ENCODE measurements at regions not wholly inside any gene's neighbourhood (a gene's known extent, or its start where the extent isn't known, plus 50 kb on each side); places are given as distances from the start of the nearest gene placed in this dataset.

DNA sequence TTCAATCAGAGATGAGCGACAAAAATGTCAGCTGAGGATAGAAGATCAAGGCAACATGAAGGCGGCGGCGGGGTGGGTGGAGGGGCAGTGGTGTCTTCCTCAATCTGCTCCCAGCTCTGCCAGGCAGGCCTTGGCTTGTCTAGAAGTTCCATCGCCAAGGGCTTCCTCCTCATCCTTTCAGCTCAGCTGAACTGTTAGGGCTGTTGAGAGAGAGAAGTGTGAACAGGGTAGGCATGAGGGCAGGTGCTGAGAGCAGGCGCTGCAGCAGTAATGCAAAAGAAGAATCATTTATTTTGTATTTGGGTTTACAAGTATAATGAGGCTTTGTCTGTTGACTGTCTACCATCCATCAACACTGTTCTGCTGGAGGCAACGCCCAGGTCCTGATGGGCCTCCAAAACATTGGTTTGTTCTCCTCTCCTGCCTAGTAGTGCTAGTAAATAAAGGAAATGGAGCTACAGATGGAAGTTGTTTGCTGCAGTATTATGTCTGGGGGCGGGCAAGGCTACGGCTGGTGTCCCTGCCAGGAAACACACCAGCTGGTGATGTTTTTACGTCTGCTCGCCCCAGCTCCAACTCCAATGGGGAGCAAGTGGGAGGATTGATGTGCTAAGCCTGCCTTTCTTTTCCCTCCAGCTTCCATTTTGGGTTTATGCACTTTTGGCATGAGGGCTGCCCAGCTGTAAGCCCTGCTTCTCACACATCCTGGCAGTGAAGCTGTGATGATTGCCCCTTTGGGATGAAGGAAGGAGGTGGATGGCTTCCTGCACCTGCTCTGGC is 139.4 kb upstream of the BOD1L1 start:
- ChIA-PET POLR2A (no interaction called here), CTCF (interaction anchor here (0.6 to 0.7 kb wide), 2 partner anchors 728 to 1075 kb away, joined by 3 read pairs; no protein-coding TSS in a partner anchor)
- Histone ChIP-seq H3K9me3 (ENCODE audit: control insufficient read depth, insufficient read depth, low read depth, low read length) (no peaks in the 10 kb centered on the region), H3K27ac (ENCODE audit: extremely low read depth, low read depth, low read length) (no peak overlapping the region), H3K4me1 (ENCODE audit: control insufficient read depth, insufficient read depth, low read length) (no peaks in the 10 kb centered on the region), H3K4me3 (ENCODE audit: low read depth, low read length) (no peak overlapping the region), H3K36me3 (ENCODE audit: control insufficient read depth in 2 of 2, insufficient read depth in 1 of 2, low read length in 2 of 2) (no peaks in the 10 kb centered on the region)
- TF ChIP-seq ZNF544 (tag by site-specific recombination; IDR thresholded peaks at IDR 0.05) (no peak), ZNF837 (tag by site-specific recombination; IDR thresholded peaks at IDR 0.05) (no peak), MYNN (tag by site-specific recombination; IDR thresholded peaks at IDR 0.05; ENCODE audit: borderline replicate concordance) (no peak), ZNF302 (tag by site-specific recombination; IDR thresholded peaks at IDR 0.05; ENCODE audit: low read depth) (no peak), ZNF692 (tag by site-specific recombination; IDR thresholded peaks at IDR 0.05) (no peak)
- TF ChIP-seq, protein P1, sequence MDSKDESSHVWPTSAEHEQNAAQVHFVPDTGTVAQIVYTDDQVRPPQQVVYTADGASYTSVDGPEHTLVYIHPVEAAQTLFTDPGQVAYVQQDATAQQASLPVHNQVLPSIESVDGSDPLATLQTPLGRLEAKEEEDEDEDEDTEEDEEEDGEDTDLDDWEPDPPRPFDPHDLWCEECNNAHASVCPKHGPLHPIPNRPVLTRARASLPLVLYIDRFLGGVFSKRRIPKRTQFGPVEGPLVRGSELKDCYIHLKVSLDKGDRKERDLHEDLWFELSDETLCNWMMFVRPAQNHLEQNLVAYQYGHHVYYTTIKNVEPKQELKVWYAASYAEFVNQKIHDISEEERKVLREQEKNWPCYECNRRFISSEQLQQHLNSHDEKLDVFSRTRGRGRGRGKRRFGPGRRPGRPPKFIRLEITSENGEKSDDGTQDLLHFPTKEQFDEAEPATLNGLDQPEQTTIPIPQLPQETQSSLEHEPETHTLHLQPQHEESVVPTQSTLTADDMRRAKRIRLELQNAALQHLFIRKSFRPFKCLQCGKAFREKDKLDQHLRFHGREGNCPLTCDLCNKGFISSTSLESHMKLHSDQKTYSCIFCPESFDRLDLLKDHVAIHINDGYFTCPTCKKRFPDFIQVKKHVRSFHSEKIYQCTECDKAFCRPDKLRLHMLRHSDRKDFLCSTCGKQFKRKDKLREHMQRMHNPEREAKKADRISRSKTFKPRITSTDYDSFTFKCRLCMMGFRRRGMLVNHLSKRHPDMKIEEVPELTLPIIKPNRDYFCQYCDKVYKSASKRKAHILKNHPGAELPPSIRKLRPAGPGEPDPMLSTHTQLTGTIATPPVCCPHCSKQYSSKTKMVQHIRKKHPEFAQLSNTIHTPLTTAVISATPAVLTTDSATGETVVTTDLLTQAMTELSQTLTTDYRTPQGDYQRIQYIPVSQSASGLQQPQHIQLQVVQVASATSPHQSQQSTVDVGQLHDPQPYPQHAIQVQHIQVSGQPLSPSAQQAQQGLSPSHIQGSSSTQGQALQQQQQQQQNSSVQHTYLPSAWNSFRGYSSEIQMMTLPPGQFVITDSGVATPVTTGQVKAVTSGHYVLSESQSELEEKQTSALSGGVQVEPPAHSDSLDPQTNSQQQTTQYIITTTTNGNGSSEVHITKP (tag by site-specific recombination; IDR thresholded peaks at IDR 0.05) = no peak
- TF ChIP-seq, protein P2, sequence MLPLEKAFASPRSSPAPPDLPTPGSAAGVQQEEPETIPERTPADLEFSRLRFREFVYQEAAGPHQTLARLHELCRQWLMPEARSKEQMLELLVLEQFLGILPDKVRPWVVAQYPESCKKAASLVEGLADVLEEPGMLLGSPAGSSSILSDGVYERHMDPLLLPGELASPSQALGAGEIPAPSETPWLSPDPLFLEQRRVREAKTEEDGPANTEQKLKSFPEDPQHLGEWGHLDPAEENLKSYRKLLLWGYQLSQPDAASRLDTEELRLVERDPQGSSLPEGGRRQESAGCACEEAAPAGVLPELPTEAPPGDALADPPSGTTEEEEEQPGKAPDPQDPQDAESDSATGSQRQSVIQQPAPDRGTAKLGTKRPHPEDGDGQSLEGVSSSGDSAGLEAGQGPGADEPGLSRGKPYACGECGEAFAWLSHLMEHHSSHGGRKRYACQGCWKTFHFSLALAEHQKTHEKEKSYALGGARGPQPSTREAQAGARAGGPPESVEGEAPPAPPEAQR (tag by site-specific recombination; IDR thresholded peaks at IDR 0.05) = no peak
- TF ChIP-seq, protein P3, sequence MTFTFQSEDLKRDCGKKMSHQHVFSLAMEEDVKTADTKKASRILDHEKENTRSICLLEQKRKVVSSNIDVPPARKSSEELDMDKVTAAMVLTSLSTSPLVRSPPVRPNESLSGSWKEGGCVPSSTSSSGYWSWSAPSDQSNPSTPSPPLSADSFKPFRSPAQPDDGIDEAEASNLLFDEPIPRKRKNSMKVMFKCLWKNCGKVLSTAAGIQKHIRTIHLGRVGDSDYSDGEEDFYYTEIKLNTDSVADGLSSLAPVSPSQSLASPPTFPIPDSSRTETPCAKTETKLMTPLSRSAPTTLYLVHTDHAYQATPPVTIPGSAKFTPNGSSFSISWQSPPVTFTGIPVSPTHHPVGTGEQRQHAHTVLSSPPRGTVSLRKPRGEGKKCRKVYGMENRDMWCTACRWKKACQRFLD (tag by site-specific recombination; IDR thresholded peaks at IDR 0.05) = no peak

DNA sequence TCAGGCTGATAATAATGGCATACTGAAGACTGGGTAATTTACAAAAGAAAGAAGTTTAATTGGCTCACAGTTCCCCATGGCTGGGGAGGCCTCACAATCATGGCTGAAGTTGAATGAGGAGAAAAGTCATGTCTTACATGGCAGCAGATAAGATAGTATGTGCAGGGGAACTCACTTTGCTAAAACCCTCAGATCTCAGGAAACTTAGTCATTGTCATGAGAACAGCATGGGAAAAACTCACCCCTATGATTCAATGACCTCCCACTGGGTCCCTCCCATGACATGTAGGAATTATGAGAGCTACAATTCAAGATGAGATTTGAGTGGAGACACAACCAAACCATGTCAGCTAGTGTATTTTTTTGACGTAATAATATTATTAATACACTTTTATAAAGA is 149.8 kb upstream of the BOD1L1 start:
- Histone ChIP-seq H3K27ac (ENCODE audit: extremely low read depth, low read depth, low read length) (no peak overlapping the region), H3K4me1 (ENCODE audit: control insufficient read depth, insufficient read depth, low read length) (no peaks in the 10 kb centered on the region), H3K4me3 (ENCODE audit: low read depth, low read length) (no peak overlapping the region), H3K36me3 (ENCODE audit: control insufficient read depth in 2 of 2, insufficient read depth in 1 of 2, low read length in 2 of 2) (no peaks in the 10 kb centered on the region), H3K9me3 (ENCODE audit: control insufficient read depth, insufficient read depth, low read depth, low read length) (no peaks in the 10 kb centered on the region)
- ChIA-PET CTCF (interaction anchor here (0.6 kb wide), 1 partner anchor 121 kb away, joined by 3 read pairs; no protein-coding TSS in a partner anchor), POLR2A (no interaction called here)
- TF ChIP-seq, protein P4, sequence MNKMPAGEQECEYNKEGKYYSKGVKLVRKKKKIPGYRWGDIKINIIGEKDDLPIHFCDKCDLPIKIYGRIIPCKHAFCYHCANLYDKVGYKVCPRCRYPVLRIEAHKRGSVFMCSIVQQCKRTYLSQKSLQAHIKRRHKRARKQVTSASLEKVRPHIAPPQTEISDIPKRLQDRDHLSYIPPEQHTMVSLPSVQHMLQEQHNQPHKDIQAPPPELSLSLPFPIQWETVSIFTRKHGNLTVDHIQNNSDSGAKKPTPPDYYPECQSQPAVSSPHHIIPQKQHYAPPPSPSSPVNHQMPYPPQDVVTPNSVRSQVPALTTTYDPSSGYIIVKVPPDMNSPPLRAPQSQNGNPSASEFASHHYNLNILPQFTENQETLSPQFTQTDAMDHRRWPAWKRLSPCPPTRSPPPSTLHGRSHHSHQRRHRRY (tag by site-specific recombination; IDR thresholded peaks at IDR 0.05) = no peak
- TF ChIP-seq ZNF473 (tag by site-specific recombination; IDR thresholded peaks at IDR 0.05) (no peak), ZNF768 (tag by site-specific recombination; IDR thresholded peaks at IDR 0.05) (no peak), KLF7 (tag by site-specific recombination; IDR thresholded peaks at IDR 0.05; ENCODE audit: borderline replicate concordance) (no peak), YY2 (tag by site-specific recombination; IDR thresholded peaks at IDR 0.05) (no peak), ZNF600 (tag by site-specific recombination; IDR thresholded peaks at IDR 0.05) (no peak)
- TF ChIP-seq, protein P2 (tag by site-specific recombination; IDR thresholded peaks at IDR 0.05) = no peak

All from HEK293 (cell line).